Esophagus (tissue), 2 donors: ENCODE measurements at regions not wholly inside any gene's neighbourhood (a gene's known extent, or its start where the extent isn't known, plus 50 kb on each side); places are given as distances from the start of the nearest gene placed in this dataset.

Experiments used
- H3K27ac ChIP-seq, 2 donors: one replicate each; pipeline ENCODE4 v1.5.1; 2013; ENCODE audit warnings: low read depth in 2 of 2, mild to moderate bottlenecking in 2 of 2, inconsistent platforms in 1 of 2, low read length in 1 of 2, moderate library complexity in 1 of 2
- H3K27me3 ChIP-seq, 2 donors: one replicate each; pipeline ENCODE4 v1.6.1; 2013; ENCODE audit warnings: low read length in 2 of 2, control low read depth in 1 of 2, mild to moderate bottlenecking in 1 of 2; ENCODE audit not compliant: insufficient read depth in 2 of 2, control insufficient read depth in 1 of 2
- H3K36me3 ChIP-seq, 2 donors: one replicate each; pipeline ENCODE4 v1.6.1; 2013; ENCODE audit warnings: low read length in 1 of 2; ENCODE audit not compliant: control insufficient read depth in 2 of 2, insufficient read depth in 2 of 2
- H3K4me1 ChIP-seq, 2 donors: one replicate each; pipeline ENCODE4 v1.6.1; 2013; ENCODE audit warnings: low read length in 1 of 2; ENCODE audit not compliant: control insufficient read depth in 2 of 2, insufficient read depth in 2 of 2
- H3K4me3 ChIP-seq, 2 donors: one replicate each; pipeline ENCODE4 v1.5.1; 2013; ENCODE audit warnings: low read length in 2 of 2, mild to moderate bottlenecking in 2 of 2, low read depth in 1 of 2, moderate library complexity in 1 of 2
- H3K9me3 ChIP-seq, 2 donors: one replicate each; pipeline ENCODE4 v1.6.1; 2013; ENCODE audit warnings: mild to moderate bottlenecking in 2 of 2, low read depth in 1 of 2, low read length in 1 of 2, moderate library complexity in 1 of 2; ENCODE audit not compliant: control insufficient read depth in 2 of 2, insufficient read depth in 1 of 2
- WGBS, 2 donors: extraction: QIAGEN DNeasy Blood & Tissue Kit; methylation state at CpG; one replicate each; pipeline ENCODE4 v1.1.7; 2013; 5-methylcytosine and 5-hydroxymethylcytosine counted together
- donor health status: healthy with polysubstance abuse.
- donor health status: Bipolar disorder and iron deficiency.

GRCh38 chr14:71668186-71668912, 263.9 kb upstream of the RGS6 start:
- H3K4me3 ChIP-seq: no peak overlapping the region
- H3K9me3 ChIP-seq: no peaks in the 10 kb centered on the region
- no peaks in the 10 kb centered on the region for H3K4me1 ChIP-seq
- WGBS, 2 donors: 74 to 79% methylated on average over 5 of the region's 5 CpGs
- no peak overlapping the region for H3K27ac ChIP-seq
- no peaks in the 10 kb centered on the region for H3K27me3 ChIP-seq
- peaks cover 5 to 11% of the 10 kb centered on the region in 2 donors for H3K36me3 ChIP-seq

DNA sequence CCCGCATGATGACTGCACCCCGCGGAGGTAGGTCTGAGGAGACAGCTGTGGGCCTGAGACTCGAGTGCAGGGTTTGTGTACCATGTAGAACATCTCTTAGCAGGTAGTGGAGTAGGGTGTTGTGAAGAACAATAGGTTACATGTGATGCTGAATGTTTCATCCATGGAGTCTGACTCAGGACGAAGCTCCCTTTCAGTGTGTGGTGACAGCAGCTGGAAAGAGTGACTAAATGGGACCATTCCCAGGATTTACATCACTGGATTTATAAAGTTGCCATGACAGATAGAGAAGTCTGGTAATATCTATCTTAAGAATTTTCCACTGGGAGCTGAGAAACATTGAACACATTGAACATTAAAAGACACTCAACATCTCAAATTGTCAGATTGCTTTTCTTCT, 259.6 kb upstream of the RGS6 start:
- no peaks in the 10 kb centered on the region for H3K4me1 ChIP-seq
- H3K27ac ChIP-seq: no peak overlapping the region
- H3K9me3 ChIP-seq: no peaks in the 10 kb centered on the region
- no peaks in the 10 kb centered on the region for H3K27me3 ChIP-seq
- WGBS, 2 donors: 94 to 96% methylated on average over 5 of the region's 5 CpGs
- no peak overlapping the region for H3K4me3 ChIP-seq
- peaks cover 10 to 11% of the 10 kb centered on the region in 2 donors for H3K36me3 ChIP-seq

DNA sequence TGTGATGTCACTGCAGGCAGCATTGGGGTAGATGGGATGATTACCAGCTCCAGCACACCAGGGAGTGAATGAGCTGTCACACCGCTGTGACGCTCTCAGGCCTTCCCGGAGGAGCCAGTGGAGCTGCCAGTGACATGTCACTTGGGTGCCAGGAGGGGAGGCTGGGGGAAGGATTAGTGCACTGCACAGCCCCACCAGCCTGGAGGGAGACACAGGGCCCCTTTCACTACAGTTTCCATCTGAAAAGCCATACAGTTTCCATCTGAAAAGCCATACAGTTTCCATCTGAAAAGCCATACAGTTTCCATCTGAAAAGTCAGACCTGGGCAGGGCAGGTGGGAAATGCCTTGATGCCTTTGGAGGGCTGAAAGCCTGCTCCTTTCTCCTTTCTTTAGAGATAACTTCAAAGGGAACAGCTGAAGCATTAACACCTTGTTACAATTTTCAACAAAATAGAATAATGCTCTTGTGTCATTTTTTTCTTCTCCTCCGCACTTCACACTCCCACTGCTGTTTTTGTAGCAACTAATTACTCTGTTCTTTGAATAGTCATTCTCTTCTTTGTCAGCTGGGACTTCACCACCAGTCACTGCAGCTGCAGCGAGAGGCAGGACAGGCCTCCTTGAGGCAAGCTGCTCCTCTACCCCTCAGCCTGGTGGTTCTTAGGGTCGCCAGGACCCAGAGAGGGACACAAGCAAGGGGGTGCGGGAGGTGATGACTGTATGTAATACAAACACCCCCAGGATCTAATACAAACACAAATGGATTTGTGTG, 256.9 kb upstream of the RGS6 start:
- 91 to 92% methylated on average over 7 of the region's 7 CpGs for WGBS, 2 donors
- no peak overlapping the region for H3K4me3 ChIP-seq
- no peaks in the 10 kb centered on the region for H3K4me1 ChIP-seq
- no peaks in the 10 kb centered on the region for H3K9me3 ChIP-seq
- peaks cover 10 to 11% of the 10 kb centered on the region in 2 donors for H3K36me3 ChIP-seq
- no peaks in the 10 kb centered on the region for H3K27me3 ChIP-seq
- no peak overlapping the region for H3K27ac ChIP-seq

- 93% methylated on average over 5 of the region's 5 CpGs for WGBS, 2 donors
- Histone ChIP-seq H3K27me3 (no peaks in the 10 kb centered on the region), H3K4me1 (no peaks in the 10 kb centered on the region), H3K9me3 (no peaks in the 10 kb centered on the region), H3K4me3 (no peak overlapping the region), H3K36me3 (peaks cover 10 to 11% of the 10 kb centered on the region in 2 donors), H3K27ac (no peak overlapping the region)
Measured at GRCh38 chr14:71675900-71676287, 256.3 kb upstream of the RGS6 start.

GRCh38 chr14:71680736-71681387, 251.4 kb upstream of the RGS6 start:
- H3K4me1 ChIP-seq: no peaks in the 10 kb centered on the region
- no peak overlapping the region for H3K4me3 ChIP-seq
- H3K36me3 ChIP-seq: peaks cover 0 to 11% of the 10 kb centered on the region in 2 donors
- 88 to 90% methylated on average over 10 of the region's 10 CpGs for WGBS, 2 donors
- H3K27me3 ChIP-seq: no peaks in the 10 kb centered on the region
- no peak overlapping the region for H3K27ac ChIP-seq
- no peaks in the 10 kb centered on the region for H3K9me3 ChIP-seq

DNA sequence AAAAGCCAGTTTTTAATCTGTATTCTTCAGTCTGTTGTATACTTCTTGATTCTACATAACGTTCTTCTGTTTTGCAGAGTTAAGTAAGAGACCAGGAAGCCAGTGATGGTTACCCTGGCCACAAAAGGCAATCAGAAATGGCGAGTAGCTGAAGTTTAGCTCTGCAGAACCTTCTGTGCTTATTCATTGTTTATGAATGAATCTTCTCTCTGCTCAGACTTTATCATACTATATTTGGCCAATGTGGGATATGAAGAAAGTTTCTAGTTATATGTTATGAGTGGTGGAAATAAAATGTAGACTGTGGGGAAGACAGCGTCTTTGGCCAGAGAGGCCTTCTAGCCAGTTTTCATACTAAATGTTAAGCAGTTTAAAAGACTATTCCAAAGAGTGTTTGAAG, 249.9 kb upstream of the RGS6 start:
- H3K9me3 ChIP-seq: no peaks in the 10 kb centered on the region
- WGBS, 2 donors: 84 to 85% methylated on average over 3 of the region's 3 CpGs
- peaks cover 0 to 13% of the 10 kb centered on the region in 2 donors for H3K36me3 ChIP-seq
- no peaks in the 10 kb centered on the region for H3K27me3 ChIP-seq
- H3K4me3 ChIP-seq: no peak overlapping the region
- no peaks in the 10 kb centered on the region for H3K4me1 ChIP-seq
- no peak overlapping the region for H3K27ac ChIP-seq

- Histone ChIP-seq H3K27me3 (no peaks in the 10 kb centered on the region), H3K4me1 (no peaks in the 10 kb centered on the region), H3K27ac (no peak overlapping the region), H3K36me3 (peaks cover 0 to 13% of the 10 kb centered on the region in 2 donors), H3K4me3 (no peak overlapping the region), H3K9me3 (no peaks in the 10 kb centered on the region)
- WGBS, 2 donors: 97% methylated on average over 15 of the region's 15 CpGs
Measured at GRCh38 chr14:71684323-71684722, 247.9 kb upstream of the RGS6 start.

GRCh38 chr14:71686677-71687076, 245.6 kb upstream of the RGS6 start:
- Histone ChIP-seq H3K9me3 (no peaks in the 10 kb centered on the region), H3K4me3 (no peak overlapping the region), H3K27ac (no peak overlapping the region), H3K27me3 (no peaks in the 10 kb centered on the region), H3K36me3 (peaks cover 0 to 13% of the 10 kb centered on the region in 2 donors), H3K4me1 (no peaks in the 10 kb centered on the region)
- WGBS, 2 donors: 74 to 75% methylated on average over 5 of the region's 5 CpGs

DNA sequence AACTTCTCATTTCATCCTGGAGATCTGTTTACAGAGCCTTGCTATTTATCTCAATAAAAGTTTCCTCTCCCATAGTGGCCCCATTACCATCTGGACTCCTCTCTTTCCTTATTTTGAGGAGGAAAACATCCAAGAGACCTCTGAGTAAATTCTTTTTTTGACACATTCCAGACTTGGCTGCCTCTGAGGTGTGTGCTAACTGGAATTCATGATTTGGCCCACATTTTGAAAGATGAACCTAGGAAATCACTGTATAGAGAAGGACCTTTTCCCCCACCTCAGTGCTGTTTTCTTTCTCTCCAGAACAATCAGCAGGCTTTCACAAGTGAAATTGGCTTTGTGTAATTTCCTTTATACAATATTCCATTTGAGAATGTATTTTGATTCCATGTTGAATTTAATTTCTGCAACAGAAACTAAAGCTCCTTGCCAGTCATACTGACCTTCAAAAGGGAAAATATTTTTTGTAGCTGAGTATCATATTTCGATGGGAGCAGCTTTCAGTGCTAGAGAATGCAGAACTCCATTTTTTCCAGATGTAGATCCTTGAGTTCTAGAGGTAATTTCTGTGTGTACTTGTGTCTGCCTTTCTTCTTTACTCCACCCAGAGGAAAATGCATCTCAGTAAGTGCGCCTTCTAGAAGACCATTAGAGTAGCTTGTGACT, 244.9 kb upstream of the RGS6 start:
- H3K36me3 ChIP-seq: peaks cover 0 to 13% of the 10 kb centered on the region in 2 donors
- no peak overlapping the region for H3K4me3 ChIP-seq
- no peaks in the 10 kb centered on the region for H3K4me1 ChIP-seq
- WGBS, 2 donors: 81 to 86% methylated on average over 2 of the region's 2 CpGs
- H3K9me3 ChIP-seq: no peaks in the 10 kb centered on the region
- H3K27me3 ChIP-seq: no peaks in the 10 kb centered on the region
- H3K27ac ChIP-seq: no peak overlapping the region
